NT2/D1 (cell line): ENCODE measurements at regions not wholly inside any gene's neighbourhood (a gene's known extent, or its start where the extent isn't known, plus 50 kb on each side); places are given as distances from the start of the nearest gene placed in this dataset.

Experiments used
- DNase-seq: peaks from one replicate; pipeline ENCODE4 v3.0.0-alpha.2; 2011; ENCODE audit warnings: low read depth, low spot score
- H3K27me3 ChIP-seq: 2 replicates; pipeline ENCODE4 v1.6.0; 2011; ENCODE audit warnings: mild to moderate bottlenecking; ENCODE audit not compliant: insufficient read length, insufficient read depth
- H3K36me3 ChIP-seq: 2 replicates; pipeline ENCODE4 v1.6.1; 2011; ENCODE audit warnings: mild to moderate bottlenecking, low read length, mixed read lengths; ENCODE audit not compliant: insufficient read depth, insufficient read length
- H3K4me1 ChIP-seq: 2 replicates; pipeline ENCODE4 v1.5.1; 2011; ENCODE audit not compliant: insufficient read depth, insufficient read length
- H3K4me3 ChIP-seq: 2 replicates; pipeline ENCODE4 v1.5.1; 2011; ENCODE audit warnings: low read depth; ENCODE audit not compliant: insufficient read length
- H3K9ac ChIP-seq: 2 replicates; pipeline ENCODE4 v1.6.0; 2011; ENCODE audit warnings: low read depth; ENCODE audit not compliant: insufficient read length
- H3K9me3 ChIP-seq: 2 replicates; pipeline ENCODE4 v1.5.1; 2011; ENCODE audit warnings: mild to moderate bottlenecking, low read length; ENCODE audit not compliant: insufficient read depth
- SUZ12 ChIP-seq: IDR thresholded peaks from 2 replicates; pipeline ENCODE4 v1.6.1; 2011; ENCODE audit not compliant: insufficient read length, insufficient read depth; ENCODE audit errors: extremely low read depth
- YY1 ChIP-seq: IDR thresholded peaks from 2 replicates; pipeline ENCODE4 v1.6.1; 2011; ENCODE audit not compliant: insufficient read length, insufficient read depth
- ZNF274 ChIP-seq: IDR thresholded peaks from 2 replicates; pipeline ENCODE4 v1.6.1; 2011; ENCODE audit warnings: mild to moderate bottlenecking, low read depth, low read length

- Histone ChIP-seq H3K4me3 (no peak overlapping the region), H3K36me3 (no peaks in the 10 kb centered on the region), H3K9ac (no peak overlapping the region), H3K27me3 (peaks cover 2% of the 10 kb centered on the region), H3K4me1 (no peaks in the 10 kb centered on the region), H3K9me3 (no peaks in the 10 kb centered on the region)
- no peak for TF ChIP-seq ZNF274
- TF ChIP-seq SUZ12 = no peak
- no peak for TF ChIP-seq YY1
- no peak for DNase-seq
Observed at GRCh38 chr3:194043516-194043915, 92.4 kb upstream of the HES1 start.

DNA sequence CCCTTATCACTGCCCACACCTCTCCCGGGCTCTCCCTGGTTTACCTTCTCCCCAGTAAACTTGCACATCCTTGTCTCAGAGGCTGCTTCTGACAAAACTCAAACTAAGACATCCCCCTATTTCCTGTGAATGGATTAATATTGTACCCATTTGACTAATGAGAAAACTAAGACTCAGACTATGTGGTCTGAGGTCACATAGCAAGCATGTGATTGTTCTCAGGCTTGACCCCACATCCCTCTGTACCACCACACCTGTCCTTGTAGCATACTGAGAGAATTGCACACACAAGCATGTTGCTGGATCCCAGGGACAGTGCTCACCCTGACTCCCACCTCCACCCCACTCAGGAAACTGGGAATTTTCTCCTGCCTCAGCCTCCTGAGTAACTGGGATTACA lies 90.7 kb upstream of the HES1 start:
- no peaks in the 10 kb centered on the region for H3K36me3 ChIP-seq
- no peaks in the 10 kb centered on the region for H3K27me3 ChIP-seq
- no peak overlapping the region for H3K4me3 ChIP-seq
- no peaks in the 10 kb centered on the region for H3K4me1 ChIP-seq
- H3K9me3 ChIP-seq = peaks cover 5% of the 10 kb centered on the region
- TF ChIP-seq SUZ12 (no peak), YY1 (no peak), ZNF274 (no peak)
- DNase-seq = no peak
- H3K9ac ChIP-seq = no peak overlapping the region

DNA sequence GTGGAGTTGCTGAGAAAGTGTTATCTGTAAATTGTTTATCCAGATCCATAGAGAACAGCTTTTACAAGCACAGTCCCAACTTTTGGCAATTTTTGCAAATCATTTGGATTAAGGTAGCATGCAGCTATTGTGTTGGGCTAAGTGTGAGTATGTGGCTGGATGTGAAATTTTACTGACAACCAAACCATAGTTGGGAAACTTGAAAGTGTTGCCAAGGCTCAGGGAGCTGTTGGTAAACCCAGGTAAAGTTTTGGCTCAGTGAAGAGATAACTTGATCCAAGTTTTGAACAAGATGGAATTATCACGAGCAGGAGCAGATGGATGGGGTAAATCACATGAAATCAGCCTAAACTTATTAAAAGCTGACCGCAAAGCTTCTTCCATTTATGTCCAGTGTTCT lies 90.0 kb upstream of the HES1 start:
- Histone ChIP-seq H3K27me3 (no peaks in the 10 kb centered on the region), H3K36me3 (no peaks in the 10 kb centered on the region), H3K4me1 (no peaks in the 10 kb centered on the region), H3K9ac (no peak overlapping the region), H3K9me3 (peaks cover 11% of the 10 kb centered on the region), H3K4me3 (no peak overlapping the region)
- DNase-seq = no peak
- TF ChIP-seq YY1 (no peak), ZNF274 (no peak), SUZ12 (no peak)

GRCh38 chr3:194046531-194046930 lies 89.4 kb upstream of the HES1 start:
- H3K9ac ChIP-seq = no peak overlapping the region
- no peak overlapping the region for H3K4me3 ChIP-seq
- H3K4me1 ChIP-seq = no peaks in the 10 kb centered on the region
- no peaks in the 10 kb centered on the region for H3K36me3 ChIP-seq
- H3K27me3 ChIP-seq = no peaks in the 10 kb centered on the region
- no peak for TF ChIP-seq ZNF274
- TF ChIP-seq SUZ12 = no peak
- no peak for TF ChIP-seq YY1
- no peak for DNase-seq
- H3K9me3 ChIP-seq = peaks cover 17% of the 10 kb centered on the region

- DNase-seq = no peak
- H3K9me3 ChIP-seq = peaks cover 23% of the 10 kb centered on the region
- H3K4me3 ChIP-seq = no peak overlapping the region
- H3K4me1 ChIP-seq = no peaks in the 10 kb centered on the region
- TF ChIP-seq ZNF274 (no peak), SUZ12 (no peak), YY1 (no peak)
- no peak overlapping the region for H3K9ac ChIP-seq
- H3K36me3 ChIP-seq = no peaks in the 10 kb centered on the region
- H3K27me3 ChIP-seq = no peaks in the 10 kb centered on the region
Observed at GRCh38 chr3:194046995-194047645, 88.8 kb upstream of the HES1 start.

DNA sequence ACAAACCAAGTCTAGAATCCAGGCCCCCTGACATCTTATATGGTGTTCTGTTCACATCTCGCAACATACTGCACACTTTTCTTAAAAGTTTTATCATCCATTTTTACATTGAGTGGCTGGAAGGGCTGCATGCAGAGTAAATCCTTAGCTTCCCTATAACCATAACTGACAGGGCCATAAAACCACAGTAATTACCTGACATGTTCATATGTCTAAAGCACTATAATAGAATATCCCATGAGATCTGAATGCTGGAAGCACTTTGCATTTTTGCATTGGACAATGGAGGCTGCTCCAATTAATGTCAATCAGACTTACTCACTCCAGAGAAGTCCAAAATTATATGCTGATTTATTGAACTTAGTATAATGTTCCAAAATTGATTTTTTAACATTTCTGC lies 86.6 kb upstream of the HES1 start:
- Histone ChIP-seq H3K4me1 (no peaks in the 10 kb centered on the region), H3K9ac (no peak overlapping the region), H3K4me3 (no peak overlapping the region), H3K36me3 (no peaks in the 10 kb centered on the region), H3K9me3 (peaks cover 24% of the 10 kb centered on the region), H3K27me3 (no peaks in the 10 kb centered on the region)
- DNase-seq = no peak
- no peak for TF ChIP-seq YY1
- no peak for TF ChIP-seq SUZ12
- TF ChIP-seq ZNF274 = no peak

GRCh38 chr3:194050782-194051320 lies 85.1 kb upstream of the HES1 start:
- no peaks in the 10 kb centered on the region for H3K36me3 ChIP-seq
- no peak for TF ChIP-seq ZNF274
- no peak for TF ChIP-seq SUZ12
- TF ChIP-seq YY1 = no peak
- H3K4me1 ChIP-seq = peaks cover 3% of the 10 kb centered on the region
- no peak overlapping the region for H3K4me3 ChIP-seq
- no peak overlapping the region for H3K9ac ChIP-seq
- H3K27me3 ChIP-seq = no peaks in the 10 kb centered on the region
- DNase-seq = no peak
- peaks cover 24% of the 10 kb centered on the region for H3K9me3 ChIP-seq
